ENCODE measurements at regions not wholly inside any gene's neighbourhood (a gene's known extent, or its start where the extent isn't known, plus 50 kb on each side); places are given as distances from the start of the nearest gene placed in this dataset.

DNA sequence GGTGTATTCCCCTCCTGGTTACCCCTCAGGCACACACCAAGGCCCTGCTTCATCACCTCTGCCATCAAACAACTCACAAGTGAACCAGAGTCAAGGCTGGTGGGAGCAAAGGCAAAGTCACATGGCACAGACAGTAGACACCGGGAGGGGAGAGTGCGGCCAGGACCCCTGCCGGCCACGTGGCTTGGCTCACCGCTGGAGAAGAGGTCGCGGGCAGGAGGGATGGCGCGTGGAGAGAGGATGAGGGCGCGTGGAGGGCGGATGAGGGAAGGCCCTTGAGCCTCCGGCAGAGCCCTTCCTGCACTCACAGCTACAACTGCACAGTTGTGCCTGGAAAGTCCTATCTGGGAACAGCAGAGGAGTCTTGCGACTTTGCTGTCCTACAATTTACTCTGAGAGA, 104.2 kb upstream of the ADRA2C start:
- TF ChIP-seq, protein P1, sequence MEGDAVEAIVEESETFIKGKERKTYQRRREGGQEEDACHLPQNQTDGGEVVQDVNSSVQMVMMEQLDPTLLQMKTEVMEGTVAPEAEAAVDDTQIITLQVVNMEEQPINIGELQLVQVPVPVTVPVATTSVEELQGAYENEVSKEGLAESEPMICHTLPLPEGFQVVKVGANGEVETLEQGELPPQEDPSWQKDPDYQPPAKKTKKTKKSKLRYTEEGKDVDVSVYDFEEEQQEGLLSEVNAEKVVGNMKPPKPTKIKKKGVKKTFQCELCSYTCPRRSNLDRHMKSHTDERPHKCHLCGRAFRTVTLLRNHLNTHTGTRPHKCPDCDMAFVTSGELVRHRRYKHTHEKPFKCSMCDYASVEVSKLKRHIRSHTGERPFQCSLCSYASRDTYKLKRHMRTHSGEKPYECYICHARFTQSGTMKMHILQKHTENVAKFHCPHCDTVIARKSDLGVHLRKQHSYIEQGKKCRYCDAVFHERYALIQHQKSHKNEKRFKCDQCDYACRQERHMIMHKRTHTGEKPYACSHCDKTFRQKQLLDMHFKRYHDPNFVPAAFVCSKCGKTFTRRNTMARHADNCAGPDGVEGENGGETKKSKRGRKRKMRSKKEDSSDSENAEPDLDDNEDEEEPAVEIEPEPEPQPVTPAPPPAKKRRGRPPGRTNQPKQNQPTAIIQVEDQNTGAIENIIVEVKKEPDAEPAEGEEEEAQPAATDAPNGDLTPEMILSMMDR (IDR thresholded peaks at IDR 0.05) = no peak
- no peak for TF ChIP-seq POLR2A (IDR thresholded peaks at IDR 0.05)

Data from body of pancreas (tissue), 4 donors.